Erythroblast (primary cell): ENCODE measurements at regions not wholly inside any gene's neighbourhood (a gene's known extent, or its start where the extent isn't known, plus 50 kb on each side); places are given as distances from the start of the nearest gene placed in this dataset.

Experiments
- GATA1 ChIP-seq: IDR thresholded peaks from 2 replicates; pipeline ENCODE4 v1.6.1; 2011; ENCODE audit warnings: low read depth, mild to moderate bottlenecking, control low read depth, low read length, moderate library complexity
- POLR2A ChIP-seq: IDR thresholded peaks from 2 replicates; pipeline ENCODE4 v1.6.1; 2011; ENCODE audit warnings: mild to moderate bottlenecking, low read length

DNA sequence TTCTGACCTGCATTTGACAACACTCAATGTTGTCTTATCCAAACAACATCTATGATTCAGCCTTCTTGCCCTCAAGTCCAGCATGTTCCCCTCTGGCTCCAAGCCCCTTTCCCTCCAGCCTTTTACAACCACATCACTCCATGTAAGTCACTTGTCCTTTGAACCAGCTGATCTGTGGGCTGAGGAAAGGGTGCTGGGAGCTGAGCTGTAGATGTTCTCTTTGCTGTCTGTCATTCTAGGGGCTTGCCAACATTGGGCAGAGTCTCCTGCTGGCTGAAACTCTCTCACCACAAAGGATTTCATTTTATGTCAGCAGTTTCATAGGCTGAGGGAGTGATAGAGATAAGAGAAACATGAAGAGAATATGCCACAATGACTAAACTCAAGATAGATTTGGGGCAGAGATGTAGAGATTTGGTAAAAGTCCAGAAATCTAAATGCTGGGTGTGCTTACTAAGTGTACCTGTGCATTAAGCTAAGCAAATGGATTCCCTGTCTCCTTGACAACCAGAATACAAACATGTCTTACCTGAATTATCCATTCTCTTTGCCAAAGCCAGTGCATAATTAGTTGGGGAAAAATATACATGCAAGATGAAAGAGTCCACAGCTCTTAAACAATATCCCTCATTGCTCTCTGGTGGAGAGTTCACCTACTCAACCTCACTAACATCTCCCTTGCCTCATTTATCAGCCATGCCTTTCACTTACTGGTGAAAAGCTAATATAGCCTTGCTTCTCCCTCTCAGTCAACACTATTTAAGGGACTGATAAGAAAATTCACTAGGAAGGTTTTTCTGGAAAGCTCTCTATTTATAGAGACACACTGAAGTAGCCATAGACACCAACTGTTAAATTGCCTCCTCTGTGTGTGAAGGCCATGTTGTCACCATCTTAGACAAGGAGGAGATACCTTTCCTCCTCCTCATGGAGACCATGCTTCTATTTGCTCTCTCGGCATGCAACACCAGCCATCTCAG is 175.5 kb upstream of the SERP2 start:
- TF ChIP-seq POLR2A (no peak), GATA1 (no peak)
